Gastroesophageal sphincter (tissue), 4 donors: ENCODE measurements at regions not wholly inside any gene's neighbourhood (a gene's known extent, or its start where the extent isn't known, plus 50 kb on each side); places are given as distances from the start of the nearest gene placed in this dataset.

Source experiments
- ATAC-seq: fragments of 150-250 bp; one replicate; pipeline ENCODE4 v1.9.1; 2016; ENCODE audit warnings: mild to moderate bottlenecking, moderate library complexity
- H3K27ac ChIP-seq, 4 donors: fragments of 200-600 bp; sonication (generic) in 3 of 4; 1 replicate in 3 of 4; 2 replicates in 1 of 4; pipeline ENCODE4 v1.5.1; 2016 to 2019
- H3K27me3 ChIP-seq: fragments of 200-600 bp; sonication (generic); one replicate; pipeline ENCODE4 v1.5.1; 2019
- H3K36me3 ChIP-seq, 2 donors: fragments of 200-600 bp; sonication (generic); one replicate each; pipeline ENCODE4 v1.5.1; 2019; ENCODE audit warnings: control low read depth in 1 of 2
- H3K4me1 ChIP-seq, 3 donors: fragments of 200-600 bp; sonication (generic); 1 replicate in 2 of 3; 2 replicates in 1 of 3; pipeline ENCODE4 v1.5.1; 2016 to 2019; ENCODE audit warnings: control low read depth in 2 of 3
- H3K4me3 ChIP-seq, 2 donors: fragments of 200-600 bp; sonication (generic); one replicate each; pipeline ENCODE4 v1.5.1; 2019; ENCODE audit warnings: mild to moderate bottlenecking in 1 of 2, moderate library complexity in 1 of 2
- H3K9me3 ChIP-seq, 3 donors: fragments of 200-600 bp; sonication (generic); one replicate each; pipeline ENCODE4 v1.5.1; 2017 to 2019; ENCODE audit warnings: control low read depth in 2 of 3
- CTCF ChIP-seq, 4 experiments: fragments of 200-600 bp in 2 of 4; fragments of 450-650 bp in 2 of 4; sonication (generic) in 1 of 4; IDR thresholded peaks; one replicate each; pipeline ENCODE4 v1.5.1; 2017 to 2019; ENCODE audit warnings: antibody characterized with exemption in 4 of 4, mild to moderate bottlenecking in 2 of 4, moderate library complexity in 2 of 4
- EP300 ChIP-seq: sonication (generic); formaldehyde crosslinking; IDR thresholded peaks from one replicate; pipeline ENCODE4 v1.6.1; 2017; ENCODE audit warnings: antibody characterized with exemption, mild to moderate bottlenecking
- POLR2A ChIP-seq, 2 donors: fragments of 450-650 bp; IDR thresholded peaks; one replicate each; pipeline ENCODE4 v1.6.1; 2017; ENCODE audit warnings: antibody characterized with exemption in 2 of 2, mild to moderate bottlenecking in 2 of 2, moderate library complexity in 1 of 2
- POLR2AphosphoS5 ChIP-seq: sonication (generic); formaldehyde crosslinking; IDR thresholded peaks from one replicate; pipeline ENCODE4 v1.6.1; 2017; ENCODE audit warnings: antibody characterized with exemption
- WGBS, 2 donors: methylation state at CpG; one replicate each; pipeline ENCODE4 v1.1.5; 2018; ENCODE audit warnings: low coverage in 1 of 2; 5-methylcytosine and 5-hydroxymethylcytosine counted together

- H3K9me3 ChIP-seq: no peaks in the 10 kb centered on the region
- no peaks in the 10 kb centered on the region for H3K4me1 ChIP-seq
- no peaks in the 10 kb centered on the region for H3K36me3 ChIP-seq
- no peaks in the 10 kb centered on the region for H3K27me3 ChIP-seq
- no peak for ATAC-seq
- H3K27ac ChIP-seq: no peak overlapping the region
- TF ChIP-seq EP300: no peak
- TF ChIP-seq POLR2A (IDR thresholded peaks at IDR 0.05): no peak
- WGBS, 2 donors: 79 to 100% methylated on average over 2 to 3 of the region's 3 CpGs
- no peak overlapping the region for H3K4me3 ChIP-seq
These were observed 866.1 kb upstream of the ID2 start for GRCh38 chr2:7815726-7816125.

- no peak for ATAC-seq
- H3K4me3 ChIP-seq: no peak overlapping the region
- H3K36me3 ChIP-seq: no peaks in the 10 kb centered on the region
- 92 to 95% methylated on average over 7 of the region's 7 CpGs for WGBS, 2 donors
- no peak overlapping the region for H3K27ac ChIP-seq
- no peaks in the 10 kb centered on the region for H3K4me1 ChIP-seq
- no peaks in the 10 kb centered on the region for H3K27me3 ChIP-seq
- no peaks in the 10 kb centered on the region for H3K9me3 ChIP-seq
- no peak for TF ChIP-seq POLR2AphosphoS5
- no peak for TF ChIP-seq EP300
- no peak for TF ChIP-seq POLR2A (IDR thresholded peaks at IDR 0.05)
- no peak for TF ChIP-seq CTCF (IDR thresholded peaks at IDR 0.05)
These were observed 865.6 kb upstream of the ID2 start for GRCh38 chr2:7816233-7816632.

- no peaks in the 10 kb centered on the region for H3K27me3 ChIP-seq
- 90 to 100% methylated on average over 2 of the region's 2 CpGs for WGBS, 2 donors
- no peaks in the 10 kb centered on the region for H3K36me3 ChIP-seq
- H3K9me3 ChIP-seq: no peaks in the 10 kb centered on the region
- H3K27ac ChIP-seq: no peak overlapping the region
- no peaks in the 10 kb centered on the region for H3K4me1 ChIP-seq
- TF ChIP-seq POLR2AphosphoS5: no peak
- no peak for TF ChIP-seq POLR2A (IDR thresholded peaks at IDR 0.05)
- TF ChIP-seq EP300: no peak
- no peak for TF ChIP-seq CTCF (IDR thresholded peaks at IDR 0.05)
- H3K4me3 ChIP-seq: no peak overlapping the region
- no peak for ATAC-seq
These were observed 864.9 kb upstream of the ID2 start for GRCh38 chr2:7816944-7817343.

GRCh38 chr2:7819316-7819715, 862.5 kb upstream of the ID2 start:
- TF ChIP-seq CTCF (IDR thresholded peaks at IDR 0.05) (no peak), POLR2AphosphoS5 (no peak), EP300 (no peak)

GRCh38 chr2:7819850-7820249, 862.0 kb upstream of the ID2 start:
- no peak for ATAC-seq
- Histone ChIP-seq H3K4me3 (no peak overlapping the region), H3K4me1 (no peaks in the 10 kb centered on the region), H3K27ac (no peak overlapping the region), H3K27me3 (no peaks in the 10 kb centered on the region), H3K9me3 (no peaks in the 10 kb centered on the region), H3K36me3 (no peaks in the 10 kb centered on the region)
- no peak for TF ChIP-seq CTCF (IDR thresholded peaks at IDR 0.05)
- TF ChIP-seq POLR2A (IDR thresholded peaks at IDR 0.05): no peak
- TF ChIP-seq EP300: no peak
- no peak for TF ChIP-seq POLR2AphosphoS5
- 71 to 81% methylated on average over 4 of the region's 4 CpGs for WGBS, 2 donors

More at GRCh38 chr2:7819316-7819715, 862.5 kb upstream of the ID2 start:
- ATAC-seq: no peak
- no peaks in the 10 kb centered on the region for H3K4me1 ChIP-seq
- no peak overlapping the region for H3K4me3 ChIP-seq
- no peaks in the 10 kb centered on the region for H3K9me3 ChIP-seq
- no peaks in the 10 kb centered on the region for H3K27me3 ChIP-seq
- H3K36me3 ChIP-seq: no peaks in the 10 kb centered on the region
- WGBS, 2 donors: 89 to 92% methylated on average over 4 to 5 of the region's 5 CpGs
- H3K27ac ChIP-seq: no peak overlapping the region
